Neural crest cell (in vitro differentiated cells): ENCODE measurements at regions not wholly inside any gene's neighbourhood (a gene's known extent, or its start where the extent isn't known, plus 50 kb on each side); places are given as distances from the start of the nearest gene placed in this dataset.

Source experiments
- DNase-seq: peaks from one replicate; pipeline ENCODE4 v3.0.0; 2021; ENCODE audit warnings: low read depth, mixed read lengths, low spot score
- H3K27ac Mint-ChIP-seq: one replicate; pipeline ENCODE4 v1.8.0; 2021; ENCODE audit warnings: mild to moderate bottlenecking, mixed read lengths; ENCODE audit not compliant: unreplicated experiment
- H3K27me3 Mint-ChIP-seq: 2 replicates; pipeline ENCODE4 v1.8.0; 2021; ENCODE audit warnings: low read depth, mild to moderate bottlenecking, mixed read lengths
- H3K36me3 Mint-ChIP-seq: 2 replicates; pipeline ENCODE4 v1.8.0; 2021; ENCODE audit warnings: low read depth, mild to moderate bottlenecking, mixed read lengths
- H3K4me1 Mint-ChIP-seq: 2 replicates; pipeline ENCODE4 v1.8.0; 2021; ENCODE audit warnings: mixed read lengths
- H3K4me3 Mint-ChIP-seq: one replicate; pipeline ENCODE4 v1.8.0; 2021; ENCODE audit warnings: mild to moderate bottlenecking, mixed read lengths
- H3K9me3 Mint-ChIP-seq: 2 replicates; pipeline ENCODE4 v1.8.0; 2021; ENCODE audit warnings: mixed read lengths
- CTCF ChIP-seq: fragments of 200-600 bp; sonication (generic); conservative IDR thresholded peaks from 2 replicates; pipeline ENCODE4 v1.5.0; 2021; ENCODE audit warnings: antibody characterized with exemption, mild to moderate bottlenecking

- H3K9me3 Mint-ChIP-seq, result peaks cover 12% of the 10 kb centered on the region
- H3K4me1 Mint-ChIP-seq, result peaks cover 4% of the 10 kb centered on the region
- TF ChIP-seq CTCF, result no peak
- no peaks in the 10 kb centered on the region for H3K27me3 Mint-ChIP-seq
- H3K36me3 Mint-ChIP-seq, result peaks cover 9% of the 10 kb centered on the region
- no peak for DNase-seq
- H3K27ac Mint-ChIP-seq, result no peak overlapping the region
- H3K4me3 Mint-ChIP-seq, result no peak overlapping the region
Observed at GRCh38 chr2:171249689-171250088, 89.0 kb upstream of the TLK1 start.

GRCh38 chr2:171247741-171248662, 87.3 kb upstream of the TLK1 start:
- H3K36me3 Mint-ChIP-seq, result peaks cover 17% of the 10 kb centered on the region
- no peak for TF ChIP-seq CTCF
- no peak overlapping the region for H3K27ac Mint-ChIP-seq

GRCh38 chr2:171244970-171245782, 84.5 kb upstream of the TLK1 start:
- Mint-ChIP-seq H3K27me3 (no peaks in the 10 kb centered on the region), H3K27ac (peak overlapping the region; percentile 5), H3K4me3 (no peak overlapping the region), H3K9me3 (peaks cover 17% of the 10 kb centered on the region), H3K4me1 (peaks cover 4% of the 10 kb centered on the region), H3K36me3 (peaks cover 17% of the 10 kb centered on the region)
- TF ChIP-seq CTCF, result no peak
- DNase-seq, result no peak

More at GRCh38 chr2:171247741-171248662, 87.3 kb upstream of the TLK1 start:
- DNase-seq, result no peak
- Mint-ChIP-seq H3K4me1 (peaks cover 4% of the 10 kb centered on the region), H3K27me3 (no peaks in the 10 kb centered on the region), H3K4me3 (no peak overlapping the region), H3K9me3 (peaks cover 17% of the 10 kb centered on the region)

- Mint-ChIP-seq H3K36me3 (peaks cover 17% of the 10 kb centered on the region), H3K9me3 (peaks cover 17% of the 10 kb centered on the region), H3K4me3 (no peak overlapping the region), H3K4me1 (peaks cover 4% of the 10 kb centered on the region), H3K27me3 (no peaks in the 10 kb centered on the region), H3K27ac (no peak overlapping the region)
- no peak for TF ChIP-seq CTCF
- DNase-seq, result no peak
Observed at GRCh38 chr2:171244466-171244969, 83.8 kb upstream of the TLK1 start.

- no peak overlapping the region for H3K27ac Mint-ChIP-seq
- no peaks in the 10 kb centered on the region for H3K4me1 Mint-ChIP-seq
- TF ChIP-seq CTCF, result no peak
Observed at GRCh38 chr2:171241771-171242170, 81.1 kb upstream of the TLK1 start.

More at GRCh38 chr2:171241771-171242170, 81.1 kb upstream of the TLK1 start:
- no peak for DNase-seq
- Mint-ChIP-seq H3K9me3 (peaks cover 17% of the 10 kb centered on the region), H3K4me3 (no peak overlapping the region), H3K27me3 (no peaks in the 10 kb centered on the region), H3K36me3 (peaks cover 17% of the 10 kb centered on the region)
